T-helper 17 cell (primary cell): ENCODE measurements at regions not wholly inside any gene's neighbourhood (a gene's known extent, or its start where the extent isn't known, plus 50 kb on each side); places are given as distances from the start of the nearest gene placed in this dataset.
"Not testable (repeated sequence)": the region's sequence is repeated elsewhere in the genome, so short reads cannot be mapped to it uniquely, and the experiment has no call there.

ENCODE experiments used
- ATAC-seq: fragments of 150-1000 bp; cut with Tn5 transposase; 2 replicates; pipeline ENCODE4 v1.10.0; 2021; ENCODE audit warnings: mild to moderate bottlenecking, moderate library complexity
- DNase-seq, 3 donors: peaks; one replicate each; pipeline versions ENCODE4 v3.0.0 to v3.0.0-alpha.2; 2020 to 2021
- H3K9me3 ChIP-seq: one replicate; pipeline ENCODE4 v1.7.0; 2013; ENCODE audit warnings: low read length, mild to moderate bottlenecking; ENCODE audit not compliant: control insufficient read depth, poor library complexity, severe bottlenecking
- H3K27ac Mint-ChIP-seq: one replicate; pipeline ENCODE4 v1.8.0; 2022; ENCODE audit warnings: mild to moderate bottlenecking, moderate library complexity, mixed read lengths
- H3K27me3 Mint-ChIP-seq: one replicate; pipeline ENCODE4 v1.8.0; 2022; ENCODE audit warnings: mixed read lengths
- H3K36me3 Mint-ChIP-seq: one replicate; pipeline ENCODE4 v1.8.0; 2022; ENCODE audit warnings: low read depth, mixed read lengths
- H3K4me1 Mint-ChIP-seq: one replicate; pipeline ENCODE4 v1.8.0; 2022; ENCODE audit warnings: mild to moderate bottlenecking, mixed read lengths
- H3K4me3 Mint-ChIP-seq: one replicate; pipeline ENCODE4 v1.8.0; 2022; ENCODE audit warnings: mild to moderate bottlenecking, moderate library complexity, mixed read lengths

GRCh38 chr2:12624905-12625598, 91.7 kb upstream of the TRIB2 start:
- DNase-seq (no peak), ATAC-seq (no peak)
- peaks cover 3% of the 10 kb centered on the region for H3K36me3 Mint-ChIP-seq
- no peaks in the 10 kb centered on the region for H3K9me3 ChIP-seq
- H3K27me3 Mint-ChIP-seq = no peaks in the 10 kb centered on the region
- peak overlapping the region; percentile 91 for H3K27ac Mint-ChIP-seq
- no peak overlapping the region for H3K4me3 Mint-ChIP-seq
- peaks cover 21% of the 10 kb centered on the region for H3K4me1 Mint-ChIP-seq

GRCh38 chr2:12628541-12628940, 88.2 kb upstream of the TRIB2 start:
- H3K36me3 Mint-ChIP-seq, DNase-seq, H3K4me3 Mint-ChIP-seq, H3K27me3 Mint-ChIP-seq, ATAC-seq, H3K27ac Mint-ChIP-seq, H3K9me3 ChIP-seq: not testable (repeated sequence)
- peaks cover 18% of the 10 kb centered on the region for H3K4me1 Mint-ChIP-seq

DNA sequence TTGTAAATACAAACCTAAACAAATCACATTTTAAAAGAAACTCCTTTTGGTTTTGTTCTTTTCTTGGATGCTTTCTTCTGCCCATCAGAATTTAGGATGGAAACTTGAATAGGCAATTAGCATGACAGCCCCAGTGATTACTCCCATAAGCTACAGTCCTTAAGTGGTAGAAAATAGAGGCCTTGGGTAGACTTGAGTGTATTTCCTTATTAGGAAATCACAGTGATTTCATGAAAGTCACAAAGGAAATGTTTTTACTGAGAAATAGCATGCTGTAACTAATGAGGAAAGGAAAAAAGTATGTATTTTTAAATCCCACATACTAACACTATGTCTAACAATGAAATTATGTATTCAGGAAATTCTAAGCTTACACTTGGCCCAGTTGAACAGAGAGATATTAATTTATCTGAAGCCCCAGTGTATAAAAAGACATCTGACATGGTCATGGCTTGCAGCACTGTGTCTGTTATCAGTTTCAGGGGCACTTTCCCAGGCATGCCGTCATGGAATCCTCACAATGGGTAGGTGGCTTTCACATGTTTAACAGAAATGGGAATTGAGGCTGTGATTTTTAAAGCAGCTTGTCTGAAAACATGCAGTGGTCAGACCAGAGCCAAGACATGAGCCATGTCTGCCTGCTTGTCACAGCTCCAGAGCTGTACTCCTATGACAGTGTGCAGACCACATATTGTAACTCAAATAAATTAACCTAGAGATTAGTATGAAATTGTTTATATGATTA, 79.7 kb upstream of the TRIB2 start:
- no peak overlapping the region for H3K27ac Mint-ChIP-seq
- no peak overlapping the region for H3K4me3 Mint-ChIP-seq
- no peaks in the 10 kb centered on the region for H3K36me3 Mint-ChIP-seq
- no peaks in the 10 kb centered on the region for H3K9me3 ChIP-seq
- H3K4me1 Mint-ChIP-seq = peaks cover 26% of the 10 kb centered on the region
- DNase-seq (no peak), ATAC-seq (no peak)
- H3K27me3 Mint-ChIP-seq = no peaks in the 10 kb centered on the region

- ATAC-seq (no peak), DNase-seq (no peak)
These were observed 79.0 kb upstream of the TRIB2 start for GRCh38 chr2:12637754-12638153.

GRCh38 chr2:12641441-12641840, 75.3 kb upstream of the TRIB2 start:
- Mint-ChIP-seq H3K4me3 (no peak overlapping the region), H3K4me1 (peaks cover 8% of the 10 kb centered on the region), H3K27ac (no peak overlapping the region), H3K27me3 (no peaks in the 10 kb centered on the region), H3K36me3 (no peaks in the 10 kb centered on the region)
- H3K9me3 ChIP-seq = no peaks in the 10 kb centered on the region
- ATAC-seq = no peak
- DNase-seq = no peak

More at GRCh38 chr2:12637754-12638153, 79.0 kb upstream of the TRIB2 start:
- Mint-ChIP-seq H3K36me3 (no peaks in the 10 kb centered on the region), H3K27me3 (no peaks in the 10 kb centered on the region), H3K4me1 (peaks cover 26% of the 10 kb centered on the region), H3K4me3 (no peak overlapping the region), H3K27ac (no peak overlapping the region)
- no peaks in the 10 kb centered on the region for H3K9me3 ChIP-seq

DNA sequence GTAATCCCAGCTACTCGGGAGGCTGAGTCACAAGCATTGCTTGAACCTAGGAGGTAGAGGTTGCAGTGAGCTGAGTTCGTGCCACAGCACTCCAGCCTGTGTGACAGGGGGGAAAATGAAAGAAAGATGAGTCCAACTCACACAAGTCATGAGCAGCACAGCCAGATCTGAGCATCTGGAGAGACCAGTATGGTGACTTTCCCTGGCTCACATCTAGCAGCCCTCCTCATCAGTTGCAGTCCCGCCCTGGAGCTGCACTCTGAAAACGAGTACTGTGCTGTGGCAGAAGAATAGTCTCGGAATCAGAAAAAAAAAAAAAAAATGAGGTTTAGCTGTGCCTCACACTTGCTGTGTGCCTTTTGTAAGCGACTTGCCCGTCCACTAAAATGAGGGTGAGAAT, 74.4 kb upstream of the TRIB2 start:
- no peak for ATAC-seq
- Mint-ChIP-seq H3K36me3 (no peaks in the 10 kb centered on the region), H3K27ac (no peak overlapping the region), H3K4me3 (no peak overlapping the region), H3K4me1 (no peaks in the 10 kb centered on the region), H3K27me3 (no peaks in the 10 kb centered on the region)
- H3K9me3 ChIP-seq = no peaks in the 10 kb centered on the region
- DNase-seq = no peak

DNA sequence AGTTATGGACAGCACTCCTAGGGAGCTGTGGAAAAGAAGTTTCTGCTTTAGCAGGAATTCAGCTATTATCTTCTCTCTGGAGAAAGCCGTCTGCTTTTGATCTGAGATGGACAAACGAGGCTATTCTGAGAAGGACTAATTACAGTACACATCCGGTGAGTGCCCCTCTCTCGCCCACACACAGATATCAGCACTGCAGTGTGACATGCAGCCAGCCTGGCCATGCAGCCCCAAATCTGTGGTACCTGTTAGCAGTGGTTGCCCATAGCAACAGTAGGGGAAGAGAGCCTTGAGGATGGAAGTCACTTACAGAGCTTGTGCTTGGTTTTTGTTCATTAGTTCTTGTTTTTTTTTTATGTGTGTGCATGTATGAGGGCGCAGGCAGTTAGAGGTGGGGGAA, 73.9 kb upstream of the TRIB2 start:
- ATAC-seq (no peak), DNase-seq (no peak)
- H3K9me3 ChIP-seq = no peaks in the 10 kb centered on the region
- H3K27ac Mint-ChIP-seq = no peak overlapping the region
- H3K4me3 Mint-ChIP-seq = no peak overlapping the region
- H3K36me3 Mint-ChIP-seq = no peaks in the 10 kb centered on the region
- no peaks in the 10 kb centered on the region for H3K4me1 Mint-ChIP-seq
- no peaks in the 10 kb centered on the region for H3K27me3 Mint-ChIP-seq

- Mint-ChIP-seq H3K27ac (no peak overlapping the region), H3K36me3 (no peaks in the 10 kb centered on the region), H3K27me3 (peaks cover 6% of the 10 kb centered on the region), H3K4me3 (no peak overlapping the region), H3K4me1 (peaks cover 6% of the 10 kb centered on the region)
- no peaks in the 10 kb centered on the region for H3K9me3 ChIP-seq
- DNase-seq (no peak), ATAC-seq (no peak)
These were observed 66.9 kb upstream of the TRIB2 start for GRCh38 chr2:12649602-12650400.

GRCh38 chr2:12651641-12652040, 65.1 kb upstream of the TRIB2 start:
- H3K4me3 Mint-ChIP-seq = no peak overlapping the region

GRCh38 chr2:12652723-12653122, 64.0 kb upstream of the TRIB2 start:
- Mint-ChIP-seq H3K4me3 (no peak overlapping the region), H3K27ac (no peak overlapping the region), H3K36me3 (no peaks in the 10 kb centered on the region), H3K4me1 (peaks cover 8% of the 10 kb centered on the region), H3K27me3 (peaks cover 6% of the 10 kb centered on the region)
- DNase-seq (no peak), ATAC-seq (no peak)
- no peaks in the 10 kb centered on the region for H3K9me3 ChIP-seq

More at GRCh38 chr2:12651641-12652040, 65.1 kb upstream of the TRIB2 start:
- no peaks in the 10 kb centered on the region for H3K9me3 ChIP-seq
- no peak overlapping the region for H3K27ac Mint-ChIP-seq
- ATAC-seq (no peak), DNase-seq (no peak)
- peaks cover 6% of the 10 kb centered on the region for H3K4me1 Mint-ChIP-seq
- peaks cover 6% of the 10 kb centered on the region for H3K27me3 Mint-ChIP-seq
- no peaks in the 10 kb centered on the region for H3K36me3 Mint-ChIP-seq

DNA sequence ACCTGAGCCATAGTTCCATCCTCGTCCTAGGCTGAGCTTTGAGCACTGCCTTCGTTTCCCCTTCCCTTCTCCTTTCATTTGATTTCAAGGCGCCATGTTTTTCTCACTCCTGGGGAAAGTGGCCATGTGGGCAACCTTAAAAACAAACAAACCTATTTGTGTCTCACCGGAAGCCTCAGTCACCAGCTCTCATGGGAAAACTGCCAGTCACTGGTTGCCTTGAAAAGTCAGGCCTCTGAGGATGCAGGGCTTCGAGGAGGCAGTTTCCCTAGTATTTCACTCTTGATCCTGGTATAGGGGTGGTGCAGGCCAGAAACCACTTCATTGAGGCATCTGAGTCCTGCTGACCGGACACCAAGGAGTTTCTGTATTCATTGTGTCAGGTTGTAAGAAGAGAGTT, 59.2 kb upstream of the TRIB2 start:
- H3K9me3 ChIP-seq = no peaks in the 10 kb centered on the region
- Mint-ChIP-seq H3K4me1 (peaks cover 11% of the 10 kb centered on the region), H3K4me3 (no peak overlapping the region), H3K27me3 (no peaks in the 10 kb centered on the region), H3K27ac (no peak overlapping the region), H3K36me3 (no peaks in the 10 kb centered on the region)
- ATAC-seq (no peak), DNase-seq (no peak)

GRCh38 chr2:12658310-12658945, 58.3 kb upstream of the TRIB2 start:
- DNase-seq (no peak), ATAC-seq (peak; percentile 30)
- no peaks in the 10 kb centered on the region for H3K9me3 ChIP-seq
- no peaks in the 10 kb centered on the region for H3K36me3 Mint-ChIP-seq
- peaks cover 9% of the 10 kb centered on the region for H3K4me1 Mint-ChIP-seq
- H3K4me3 Mint-ChIP-seq = no peak overlapping the region
- H3K27me3 Mint-ChIP-seq = no peaks in the 10 kb centered on the region
- H3K27ac Mint-ChIP-seq = peak overlapping the region; percentile 84

DNA sequence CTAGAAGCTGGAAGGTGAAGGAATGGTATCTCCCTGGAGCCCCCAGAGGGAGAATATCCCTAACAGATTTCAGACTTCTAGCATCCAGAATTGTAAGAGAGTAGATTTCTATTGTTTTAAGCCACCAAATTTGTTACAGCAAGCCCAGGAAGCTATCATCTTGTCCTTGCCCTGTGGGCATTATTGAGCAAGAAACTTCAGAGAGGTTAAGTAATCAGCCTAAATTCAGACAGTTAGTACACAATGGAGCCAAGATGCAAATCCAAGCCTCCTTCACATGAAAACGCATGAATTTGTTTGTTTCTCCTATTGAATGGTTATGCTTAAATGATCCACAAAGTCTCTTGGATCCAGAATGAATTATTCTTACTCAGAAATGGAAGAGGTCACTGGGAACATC, 55.2 kb upstream of the TRIB2 start:
- H3K27me3 Mint-ChIP-seq = no peaks in the 10 kb centered on the region
- H3K4me3 Mint-ChIP-seq = no peak overlapping the region
- H3K27ac Mint-ChIP-seq = peak overlapping the region; percentile 5
- peaks cover 9% of the 10 kb centered on the region for H3K4me1 Mint-ChIP-seq
- ATAC-seq = no peak
- DNase-seq = no peak
- H3K36me3 Mint-ChIP-seq = no peaks in the 10 kb centered on the region
- no peaks in the 10 kb centered on the region for H3K9me3 ChIP-seq
